ENCODE measurements at regions not wholly inside any gene's neighbourhood (a gene's known extent, or its start where the extent isn't known, plus 50 kb on each side); places are given as distances from the start of the nearest gene placed in this dataset.
"Not testable (repeated sequence)": the region's sequence is repeated elsewhere in the genome, so short reads cannot be mapped to it uniquely, and the experiment has no call there.

- DNase-seq (ENCODE audit: low spot score) = no peak
Measured at GRCh38 chr5:126055348-126055729, 367.9 kb upstream of the GRAMD2B start.

GRCh38 chr5:126056352-126056751 is 366.9 kb upstream of the GRAMD2B start:
- DNase-seq (ENCODE audit: low spot score) = no peak

- no peak for DNase-seq (ENCODE audit: low spot score)
Measured at GRCh38 chr5:126056851-126057622, 366.2 kb upstream of the GRAMD2B start.

- not testable (repeated sequence) for DNase-seq (ENCODE audit: low spot score)
Measured at GRCh38 chr5:126058392-126058791, 364.8 kb upstream of the GRAMD2B start.

- DNase-seq (ENCODE audit: low spot score) = no peak
Measured at GRCh38 chr5:126062398-126063221, 360.6 kb upstream of the GRAMD2B start.

GRCh38 chr5:126065061-126065460 is 358.1 kb upstream of the GRAMD2B start:
- no peak for DNase-seq (ENCODE audit: low spot score)

GRCh38 chr5:126066836-126067235 is 356.4 kb upstream of the GRAMD2B start:
- DNase-seq (ENCODE audit: low spot score) = no peak

- no peak for DNase-seq (ENCODE audit: low spot score)
Measured at GRCh38 chr5:126067404-126067803, 355.8 kb upstream of the GRAMD2B start.

- DNase-seq (ENCODE audit: low spot score) = no peak
Measured at GRCh38 chr5:126069329-126069728, 353.9 kb upstream of the GRAMD2B start.

GRCh38 chr5:126070481-126070880 is 352.7 kb upstream of the GRAMD2B start:
- DNase-seq (ENCODE audit: low spot score) = no peak

- no peak for DNase-seq (ENCODE audit: low spot score)
Measured at GRCh38 chr5:126074538-126074937, 348.7 kb upstream of the GRAMD2B start.

- DNase-seq (ENCODE audit: low spot score) = no peak
Measured at GRCh38 chr5:126079266-126079665, 343.9 kb upstream of the GRAMD2B start.

- no peak for DNase-seq (ENCODE audit: low spot score)
Measured at GRCh38 chr5:126081209-126081608, 342.0 kb upstream of the GRAMD2B start.

GRCh38 chr5:126093041-126093440 is 330.2 kb upstream of the GRAMD2B start:
- no peak for DNase-seq (ENCODE audit: low spot score)

GRCh38 chr5:126093718-126094117 is 329.5 kb upstream of the GRAMD2B start:
- DNase-seq (ENCODE audit: low spot score) = no peak

GRCh38 chr5:126094991-126095390 is 328.2 kb upstream of the GRAMD2B start:
- no peak for DNase-seq (ENCODE audit: low spot score)

- no peak for DNase-seq (ENCODE audit: low spot score)
Measured at GRCh38 chr5:126096442-126097006, 326.7 kb upstream of the GRAMD2B start.

- DNase-seq (ENCODE audit: low spot score) = no peak
Measured at GRCh38 chr5:126097876-126098275, 325.3 kb upstream of the GRAMD2B start.

GRCh38 chr5:126098330-126099017 is 324.7 kb upstream of the GRAMD2B start:
- no peak for DNase-seq (ENCODE audit: low spot score)

GRCh38 chr5:126099077-126099476 is 324.1 kb upstream of the GRAMD2B start:
- DNase-seq (ENCODE audit: low spot score) = no peak

- no peak for DNase-seq (ENCODE audit: low spot score)
Measured at GRCh38 chr5:126100767-126101166, 322.4 kb upstream of the GRAMD2B start.

GRCh38 chr5:126101901-126102300 is 321.3 kb upstream of the GRAMD2B start:
- DNase-seq (ENCODE audit: low spot score) = no peak

Measured in kidney capillary endothelial cell (primary cell).